ACHN (cell line): ENCODE measurements at regions not wholly inside any gene's neighbourhood (a gene's known extent, or its start where the extent isn't known, plus 50 kb on each side); places are given as distances from the start of the nearest gene placed in this dataset.
"Not testable (repeated sequence)": the region's sequence is repeated elsewhere in the genome, so short reads cannot be mapped to it uniquely, and the experiment has no call there.

ENCODE experiments used
- DNase-seq: peaks from one replicate; pipeline ENCODE4 v3.0.0-alpha.2; 2015
- in situ Hi-C: cut with HindIII; loops from 2 replicates; pipeline ENCODE4 v1.10.0; 2017; ENCODE audit warnings: low sequenced_read_pairs, low pct_ligation_motif_present, low pct_unique_long_range_greater_than_20kb

GRCh38 chr6:100322886-100323285 is 141.8 kb downstream of the SIM1 start:
- DNase-seq = no peak
- in situ Hi-C loops = no loop called here

- DNase-seq = no peak
- in situ Hi-C loops = no loop called here
Measured at GRCh38 chr6:100320686-100321085, 144.0 kb downstream of the SIM1 start.

GRCh38 chr6:100317031-100317430 is 147.7 kb downstream of the SIM1 start:
- no peak for DNase-seq
- in situ Hi-C loops = no loop called here

- in situ Hi-C loops = no loop called here
Measured at GRCh38 chr6:100314186-100314585, 150.5 kb downstream of the SIM1 start.

DNA sequence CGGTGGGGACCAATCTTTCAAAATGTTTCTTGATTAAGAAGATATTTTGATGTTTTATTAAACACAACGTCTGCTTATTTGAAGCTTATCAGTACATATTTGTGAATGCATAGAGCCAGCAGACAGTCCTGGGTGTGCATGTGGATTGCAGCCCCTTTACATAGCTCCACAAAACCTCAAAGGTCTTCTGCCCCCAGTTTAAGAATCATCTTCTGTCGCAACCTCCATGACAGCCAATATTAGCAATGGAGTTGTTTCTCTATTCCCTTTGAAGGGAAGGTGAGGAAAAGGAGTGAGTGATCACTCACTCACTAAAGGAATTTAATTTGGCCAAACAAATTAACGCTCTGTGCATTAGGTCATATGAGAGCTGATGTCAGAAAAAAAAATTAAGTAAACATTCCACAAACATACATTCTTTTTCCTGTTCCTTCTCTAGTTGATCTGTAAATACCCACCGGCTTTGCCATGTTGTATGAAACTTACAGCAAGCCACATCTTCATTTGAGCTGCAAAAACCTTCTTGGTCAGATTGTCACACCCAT is 152.9 kb downstream of the SIM1 start:
- in situ Hi-C loops = no loop called here

More at GRCh38 chr6:100314186-100314585, 150.5 kb downstream of the SIM1 start:
- no peak for DNase-seq

GRCh38 chr6:100309174-100309573 is 155.5 kb downstream of the SIM1 start:
- DNase-seq = no peak
- in situ Hi-C loops = no loop called here

More for the DNA sequence above, 152.9 kb downstream of the SIM1 start:
- DNase-seq = no peak

DNA sequence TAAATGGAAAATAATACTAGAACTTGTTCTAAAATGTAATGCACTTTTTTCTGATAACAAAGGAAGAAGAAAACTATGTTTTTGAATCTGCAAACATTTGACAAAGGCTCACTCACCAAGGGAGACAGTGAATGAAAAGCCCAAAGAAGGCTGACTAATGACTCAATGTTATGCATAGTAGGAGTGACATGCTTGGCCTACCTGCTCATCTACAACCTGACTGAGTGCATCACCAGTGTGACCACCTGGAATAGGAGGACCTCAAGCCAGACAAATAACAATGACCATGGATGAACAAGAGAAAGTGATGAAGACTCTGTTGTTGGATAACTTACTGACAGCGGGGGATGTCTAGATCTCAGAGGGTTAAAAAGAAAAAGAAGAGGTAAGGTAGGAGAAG is 157.2 kb downstream of the SIM1 start:
- in situ Hi-C loops = no loop called here
- no peak for DNase-seq

DNA sequence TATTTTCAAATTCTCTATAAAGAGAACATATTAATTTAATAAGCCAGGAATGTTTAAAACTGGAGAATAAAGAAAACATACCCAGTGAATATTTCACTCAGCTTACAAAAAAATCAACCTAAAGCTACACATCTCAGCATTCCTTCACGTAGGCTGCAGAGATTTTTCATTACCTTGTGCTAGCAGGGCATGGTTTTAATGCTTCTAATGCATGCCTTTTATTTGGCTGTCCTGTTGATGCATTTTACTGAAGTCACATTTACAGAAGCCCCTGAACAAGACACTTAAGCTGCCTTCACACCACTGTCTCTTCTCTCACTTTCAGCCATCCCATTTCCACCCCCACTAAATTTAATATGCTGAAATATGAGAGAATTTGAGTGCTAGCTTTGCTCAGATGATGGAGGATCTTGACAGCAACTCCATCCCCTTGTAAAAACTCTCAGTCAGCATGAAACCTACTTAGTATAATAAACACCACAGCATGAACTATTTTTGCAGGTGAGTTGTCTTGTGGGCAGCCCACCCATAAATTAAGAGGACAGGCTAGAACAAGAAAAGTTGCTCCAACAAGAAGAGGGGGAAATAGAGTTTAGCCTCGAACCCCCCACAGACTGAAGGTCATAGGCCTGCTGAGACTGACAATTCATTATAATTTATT is 159.4 kb downstream of the SIM1 start:
- in situ Hi-C loops = no loop called here
- DNase-seq = no peak

- DNase-seq = no peak
- in situ Hi-C loops = no loop called here
Measured at GRCh38 chr6:100304575-100304974, 160.1 kb downstream of the SIM1 start.

DNA sequence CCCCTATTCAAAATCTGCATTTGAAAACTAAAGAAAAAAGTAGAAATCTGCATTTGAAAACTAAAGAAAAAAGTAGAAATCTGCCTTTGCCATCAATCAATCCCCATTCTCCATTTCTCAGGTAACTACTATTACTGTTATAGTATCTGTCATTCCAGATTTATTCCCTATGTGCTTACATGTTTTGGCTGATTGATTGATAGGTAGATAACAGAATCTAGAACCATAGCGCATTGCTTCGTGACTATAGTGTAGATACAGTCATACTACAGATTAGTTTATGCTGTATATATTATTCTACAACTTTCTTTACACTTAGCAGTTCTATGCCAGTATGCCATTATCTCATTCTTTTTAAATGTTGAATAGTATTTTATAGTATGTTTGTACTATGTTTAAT is 163.0 kb downstream of the SIM1 start:
- no peak for DNase-seq
- in situ Hi-C loops = no loop called here

- in situ Hi-C loops = no loop called here
- DNase-seq = peak; percentile 96
Measured at GRCh38 chr6:100300221-100300736, 164.4 kb downstream of the SIM1 start.

DNA sequence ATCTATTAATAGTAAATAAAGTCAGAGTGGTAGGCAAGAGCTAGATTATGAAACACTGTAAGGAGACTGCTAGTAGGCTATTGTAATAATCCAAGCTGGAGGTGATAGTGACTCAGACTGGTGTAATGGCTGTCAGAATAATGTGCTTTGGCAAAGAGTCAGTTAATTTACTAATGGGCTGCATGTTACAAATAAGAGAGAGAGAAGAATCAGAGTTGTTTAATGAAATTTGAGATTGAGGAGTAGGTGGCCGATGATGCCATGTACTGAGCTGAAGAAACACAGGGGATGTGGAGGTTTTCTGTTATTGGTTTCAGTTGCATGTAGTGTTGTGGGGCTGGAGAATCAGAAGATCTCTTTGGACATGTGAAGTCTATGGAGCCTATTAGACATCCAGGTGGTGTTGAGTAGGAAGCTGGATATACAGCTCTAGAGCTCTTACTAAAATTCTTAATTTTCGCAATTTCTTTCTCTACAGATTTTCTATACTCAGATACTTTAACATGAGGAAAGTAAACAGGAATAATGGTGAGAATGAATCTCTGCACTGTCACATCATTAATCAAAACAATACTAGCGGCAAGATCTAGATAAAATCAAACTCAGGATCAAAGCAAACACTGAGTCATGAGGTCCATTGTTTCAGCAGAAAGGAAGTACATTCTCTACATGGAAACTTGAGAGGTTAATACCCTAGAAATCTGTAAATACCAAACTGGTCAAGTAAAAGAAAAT is 167.7 kb downstream of the SIM1 start:
- DNase-seq = no peak
- in situ Hi-C loops = no loop called here

DNA sequence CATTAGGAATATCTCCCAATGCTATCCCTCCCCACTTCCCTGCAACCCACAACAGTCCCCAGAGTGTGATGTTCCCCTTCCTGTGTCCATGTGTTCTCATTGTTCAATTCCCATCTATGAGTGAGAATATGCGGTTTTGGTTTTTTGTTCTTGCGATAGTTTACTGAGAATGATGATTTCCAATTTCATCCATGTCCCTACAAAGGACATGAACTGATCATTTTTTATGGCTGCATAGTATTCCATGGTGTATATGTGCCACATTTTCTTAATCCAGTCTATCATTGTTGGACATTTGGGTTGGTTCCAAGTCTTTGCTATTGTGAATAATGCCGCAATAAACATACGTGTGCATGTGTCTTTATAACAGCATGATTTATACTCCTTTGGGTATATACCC is 169.5 kb downstream of the SIM1 start:
- DNase-seq, in situ Hi-C loops: not testable (repeated sequence)

GRCh38 chr6:100289285-100289684 is 175.4 kb downstream of the SIM1 start:
- DNase-seq = no peak
- in situ Hi-C loops = no loop called here

GRCh38 chr6:100288311-100288710 is 176.4 kb downstream of the SIM1 start:
- in situ Hi-C loops = no loop called here
- no peak for DNase-seq

GRCh38 chr6:100283285-100283684 is 181.4 kb downstream of the SIM1 start:
- DNase-seq = peak; percentile 75

GRCh38 chr6:100281471-100281901 is 183.2 kb downstream of the SIM1 start:
- no peak for DNase-seq
- in situ Hi-C loops = no loop called here

More at GRCh38 chr6:100283285-100283684, 181.4 kb downstream of the SIM1 start:
- in situ Hi-C loops = no loop called here

DNA sequence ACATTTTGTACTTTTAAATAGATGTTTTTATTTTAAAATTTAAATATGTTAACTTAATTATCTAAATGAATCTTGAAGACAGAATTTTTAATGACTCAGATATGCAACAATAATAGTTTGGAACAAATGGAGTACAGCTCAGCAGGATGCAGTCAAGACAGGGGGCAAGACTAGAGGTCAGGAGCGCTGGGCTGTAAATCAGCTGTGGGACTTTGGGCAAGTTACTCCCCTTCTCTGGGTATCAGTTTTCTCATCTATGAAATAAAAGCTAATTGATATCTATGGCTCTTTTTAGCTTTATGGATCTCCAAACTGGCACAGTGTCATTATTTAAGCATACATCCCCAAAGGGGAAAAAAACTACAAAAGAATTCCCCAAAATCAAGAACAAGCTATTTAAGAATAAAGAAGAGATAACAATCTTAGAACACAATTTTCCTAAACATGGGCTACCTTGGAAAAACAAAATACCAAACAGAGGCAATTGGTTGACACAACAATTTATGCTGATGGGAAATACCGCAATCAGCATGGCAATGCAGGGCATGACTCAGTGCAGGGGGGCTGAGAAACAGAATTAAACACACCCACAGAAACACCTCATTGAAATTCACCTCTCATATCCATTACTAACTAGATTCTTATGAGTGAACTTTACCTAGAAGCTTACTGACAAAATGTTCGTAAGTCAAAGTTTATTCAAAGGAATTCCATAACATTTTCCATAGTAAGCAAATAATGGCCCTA is 188.2 kb downstream of the SIM1 start:
- DNase-seq = no peak
- in situ Hi-C loops = no loop called here

DNA sequence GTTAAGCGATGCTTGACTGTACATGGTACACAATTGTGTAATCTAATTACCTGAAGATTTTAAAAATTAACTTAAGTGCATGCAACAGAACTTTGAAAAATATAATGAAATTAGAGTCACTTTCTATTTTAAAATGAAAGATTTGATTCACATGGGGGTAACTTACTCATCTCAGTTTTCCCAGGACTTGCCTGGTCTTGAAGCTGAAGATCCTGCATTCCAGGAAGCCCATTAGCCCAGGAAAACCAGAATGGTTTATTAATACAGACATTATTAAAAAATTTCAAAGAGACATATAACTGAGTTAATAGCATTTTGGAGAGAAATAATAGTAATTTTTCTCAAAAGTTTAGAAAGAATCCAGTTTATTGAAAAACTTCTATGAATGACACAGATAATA is 190.6 kb downstream of the SIM1 start:
- no peak for DNase-seq
- in situ Hi-C loops = no loop called here
